OCI-LY3 (cell line): ENCODE measurements at regions not wholly inside any gene's neighbourhood (a gene's known extent, or its start where the extent isn't known, plus 50 kb on each side); places are given as distances from the start of the nearest gene placed in this dataset.

Source experiments
- EZH2phosphoT487 ChIP-seq: fragments of 200-600 bp; shearing (Covaris generic); IDR thresholded peaks from 2 replicates; pipeline ENCODE4 v1.6.1; 2018; ENCODE audit warnings: antibody characterized with exemption, mixed run types, low read depth
- TF ChIP-seq, protein P1 (sequence below): fragments of 200-600, 300-600 bp; sonication (generic); IDR thresholded peaks from 2 replicates; pipeline ENCODE4 v1.5.1; 2014; ENCODE audit warnings: antibody characterized with exemption, low read length, low read depth

DNA sequence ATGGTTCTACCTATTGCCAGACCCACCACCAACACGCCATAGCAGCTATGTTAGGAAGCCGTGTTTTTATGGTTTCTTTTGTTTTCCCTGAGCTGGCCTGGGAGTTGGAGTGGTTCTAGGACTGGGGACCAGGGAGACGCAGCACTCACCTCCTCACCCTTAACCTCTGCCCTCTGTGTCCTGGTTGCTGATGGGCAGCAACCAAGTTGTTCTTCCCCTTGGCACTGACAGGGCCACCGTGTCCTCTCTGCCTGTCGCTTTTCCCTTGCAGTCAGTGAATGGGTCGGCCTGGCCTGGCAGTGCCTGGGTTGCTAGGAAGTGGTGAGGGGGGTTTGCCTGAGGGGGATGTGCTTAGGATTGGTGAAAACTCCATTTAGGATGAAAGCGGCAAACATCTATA is 197.1 kb upstream of the GATA6 start:
- TF ChIP-seq, protein P1, sequence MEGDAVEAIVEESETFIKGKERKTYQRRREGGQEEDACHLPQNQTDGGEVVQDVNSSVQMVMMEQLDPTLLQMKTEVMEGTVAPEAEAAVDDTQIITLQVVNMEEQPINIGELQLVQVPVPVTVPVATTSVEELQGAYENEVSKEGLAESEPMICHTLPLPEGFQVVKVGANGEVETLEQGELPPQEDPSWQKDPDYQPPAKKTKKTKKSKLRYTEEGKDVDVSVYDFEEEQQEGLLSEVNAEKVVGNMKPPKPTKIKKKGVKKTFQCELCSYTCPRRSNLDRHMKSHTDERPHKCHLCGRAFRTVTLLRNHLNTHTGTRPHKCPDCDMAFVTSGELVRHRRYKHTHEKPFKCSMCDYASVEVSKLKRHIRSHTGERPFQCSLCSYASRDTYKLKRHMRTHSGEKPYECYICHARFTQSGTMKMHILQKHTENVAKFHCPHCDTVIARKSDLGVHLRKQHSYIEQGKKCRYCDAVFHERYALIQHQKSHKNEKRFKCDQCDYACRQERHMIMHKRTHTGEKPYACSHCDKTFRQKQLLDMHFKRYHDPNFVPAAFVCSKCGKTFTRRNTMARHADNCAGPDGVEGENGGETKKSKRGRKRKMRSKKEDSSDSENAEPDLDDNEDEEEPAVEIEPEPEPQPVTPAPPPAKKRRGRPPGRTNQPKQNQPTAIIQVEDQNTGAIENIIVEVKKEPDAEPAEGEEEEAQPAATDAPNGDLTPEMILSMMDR = no peak
- TF ChIP-seq EZH2phosphoT487 = no peak
